ENCODE measurements at regions not wholly inside any gene's neighbourhood (a gene's known extent, or its start where the extent isn't known, plus 50 kb on each side); places are given as distances from the start of the nearest gene placed in this dataset.
A peak's percentile ranks its signal among the peaks of the same experiment; 100 is the strongest.

DNA sequence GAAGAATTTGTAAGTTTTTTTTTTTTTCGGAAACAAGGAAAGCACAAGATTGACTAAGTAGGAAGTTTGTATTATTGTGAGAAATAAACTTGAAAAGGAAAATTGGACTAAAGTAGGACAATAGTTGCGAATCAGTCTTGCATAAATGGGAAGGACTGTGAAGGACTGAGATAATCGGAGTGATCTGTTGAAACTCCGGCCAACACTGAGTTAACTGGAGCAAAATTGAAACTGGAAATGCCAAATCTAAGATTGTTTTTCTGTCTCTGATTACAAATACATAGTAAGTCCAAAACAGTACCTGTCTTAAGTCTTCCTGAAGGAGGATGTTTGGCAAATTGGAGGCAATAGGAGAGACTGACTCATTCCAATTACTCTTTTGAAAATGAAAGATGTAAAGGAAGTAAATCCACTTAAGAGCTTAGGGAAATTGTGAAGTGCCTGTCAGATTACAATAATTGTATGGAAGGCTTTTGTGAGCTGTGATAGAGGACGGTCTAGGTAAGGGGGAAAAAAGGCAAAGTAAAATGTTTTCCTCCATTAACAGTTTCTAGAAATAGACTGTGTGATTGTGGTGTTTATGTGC lies 204.9 kb upstream of the CYRIA start:
- TF ChIP-seq PAX5 (IDR thresholded peaks at IDR 0.05; ENCODE audit: insufficient read depth, low read length, severe bottlenecking) (no peak), POU2F2 (IDR thresholded peaks at IDR 0.05; ENCODE audit: low read depth, low read length) (no peak), POLR2A (IDR thresholded peaks at IDR 0.05; ENCODE audit: low read depth, low read length) (no peak), POLR2AphosphoS5 (IDR thresholded peaks at IDR 0.05; ENCODE audit: low read depth, low read length) (no peak), SPI1 (IDR thresholded peaks at IDR 0.05; ENCODE audit: low read depth, low read length) (no peak), TAF1 (IDR thresholded peaks at IDR 0.05; ENCODE audit: low read depth, low read length) (no peak)
- DNase-seq (ENCODE audit: insufficient read length, low spot score): no peak
- no peak for FAIRE-seq

DNA sequence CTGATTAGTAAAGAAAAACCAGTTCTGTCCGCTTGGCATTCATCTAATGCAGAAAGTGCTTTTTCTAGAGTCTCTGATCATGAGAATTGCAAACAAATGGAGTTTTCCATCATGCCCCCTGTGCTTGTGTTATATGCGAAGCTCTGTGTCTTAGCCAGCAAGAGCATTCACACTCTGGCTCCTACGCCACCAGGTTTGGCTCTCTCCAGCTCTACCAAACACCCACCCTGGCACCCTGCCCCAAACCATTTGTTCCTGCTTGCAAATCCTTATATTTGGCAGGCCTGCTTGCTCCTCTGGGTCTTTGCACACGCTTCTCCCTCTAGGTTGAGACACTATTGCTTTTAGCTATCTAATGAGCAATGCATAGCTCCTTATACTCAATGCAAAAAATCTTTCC lies 204.1 kb upstream of the CYRIA start:
- FAIRE-seq (no peak), DNase-seq (ENCODE audit: insufficient read length, low spot score) (no peak)
- TF ChIP-seq PAX5 (IDR thresholded peaks at IDR 0.05; ENCODE audit: insufficient read depth, low read length, severe bottlenecking) (no peak), POLR2A (IDR thresholded peaks at IDR 0.05; ENCODE audit: low read depth, low read length) (no peak), TAF1 (IDR thresholded peaks at IDR 0.05; ENCODE audit: low read depth, low read length) (no peak), SPI1 (IDR thresholded peaks at IDR 0.05; ENCODE audit: low read depth, low read length) (no peak), POLR2AphosphoS5 (IDR thresholded peaks at IDR 0.05; ENCODE audit: low read depth, low read length) (no peak), POU2F2 (IDR thresholded peaks at IDR 0.05; ENCODE audit: low read depth, low read length) (no peak)

DNA sequence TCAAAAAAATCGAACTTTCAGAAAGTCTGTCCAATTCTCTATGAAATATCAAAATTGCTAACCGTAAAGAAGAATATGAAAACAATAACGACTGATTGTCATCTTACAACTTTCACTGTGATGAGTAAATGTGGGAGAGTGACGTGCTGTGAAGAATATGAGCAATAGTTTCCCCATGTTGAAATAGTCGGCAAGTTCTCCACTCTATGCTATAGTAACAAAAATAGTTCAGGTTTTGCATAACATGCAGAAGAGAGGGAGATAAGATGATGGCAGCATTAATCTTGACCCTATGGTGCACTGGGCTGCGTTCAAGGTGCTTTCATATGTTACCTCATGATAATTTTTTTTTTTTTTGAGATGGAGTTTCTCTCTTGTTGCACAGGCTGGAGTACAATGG lies 196.8 kb upstream of the CYRIA start:
- DNase-seq (ENCODE audit: insufficient read length, low spot score): no peak
- no peak for TF ChIP-seq PAX5 (IDR thresholded peaks at IDR 0.05; ENCODE audit: insufficient read depth, low read length, severe bottlenecking)
- TF ChIP-seq SPI1 (IDR thresholded peaks at IDR 0.05; ENCODE audit: low read depth, low read length): no peak
- no peak for FAIRE-seq

DNA sequence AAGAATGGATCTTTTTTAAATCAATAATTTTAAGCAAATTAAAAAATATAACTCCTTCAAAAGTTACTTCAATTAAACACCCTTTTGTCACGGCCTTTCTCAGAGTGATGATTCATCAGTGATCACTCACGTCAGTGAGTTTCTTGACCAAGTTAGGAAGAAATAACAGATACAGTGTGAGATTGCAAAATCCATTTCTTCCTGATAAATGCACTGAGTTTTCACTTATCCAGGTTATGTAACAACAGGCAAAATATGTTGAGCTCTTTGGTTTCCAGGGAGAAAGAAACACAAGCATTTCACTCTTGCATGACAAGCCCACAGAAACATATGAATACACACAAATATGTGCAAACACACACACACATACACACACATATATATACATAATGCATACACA lies 195.9 kb upstream of the CYRIA start:
- TF ChIP-seq PAX5 (IDR thresholded peaks at IDR 0.05; ENCODE audit: insufficient read depth, low read length, severe bottlenecking): no peak
- TF ChIP-seq TAF1 (IDR thresholded peaks at IDR 0.05; ENCODE audit: low read depth, low read length): no peak
- DNase-seq (ENCODE audit: insufficient read length, low spot score) (no peak), FAIRE-seq (no peak)

DNA sequence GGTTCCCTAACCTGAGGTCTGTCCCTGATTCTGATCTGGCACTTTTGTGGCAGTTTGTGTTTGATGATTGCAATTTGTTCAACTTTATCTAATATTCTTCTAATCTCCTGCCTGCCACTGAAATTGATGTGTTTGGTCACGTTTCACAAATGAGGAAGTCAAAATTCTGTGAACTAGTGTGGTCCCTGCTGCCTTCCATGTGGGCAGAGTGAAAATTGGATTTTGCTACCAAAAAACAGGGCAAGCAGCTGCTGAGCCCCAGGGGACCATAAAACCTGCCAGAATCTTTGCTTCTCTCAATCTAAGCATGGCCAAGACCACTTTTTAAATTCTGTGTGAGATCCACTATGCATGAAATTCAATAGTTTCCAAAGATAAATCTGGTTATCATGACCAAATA lies 195.5 kb upstream of the CYRIA start:
- FAIRE-seq: no peak
- TF ChIP-seq SPI1 (IDR thresholded peaks at IDR 0.05; ENCODE audit: low read depth, low read length) (peak; percentile 7; the same call in 1 of the 2 replicates), TAF1 (IDR thresholded peaks at IDR 0.05; ENCODE audit: low read depth, low read length) (no peak)
- no peak for DNase-seq (ENCODE audit: insufficient read length, low spot score)

DNA sequence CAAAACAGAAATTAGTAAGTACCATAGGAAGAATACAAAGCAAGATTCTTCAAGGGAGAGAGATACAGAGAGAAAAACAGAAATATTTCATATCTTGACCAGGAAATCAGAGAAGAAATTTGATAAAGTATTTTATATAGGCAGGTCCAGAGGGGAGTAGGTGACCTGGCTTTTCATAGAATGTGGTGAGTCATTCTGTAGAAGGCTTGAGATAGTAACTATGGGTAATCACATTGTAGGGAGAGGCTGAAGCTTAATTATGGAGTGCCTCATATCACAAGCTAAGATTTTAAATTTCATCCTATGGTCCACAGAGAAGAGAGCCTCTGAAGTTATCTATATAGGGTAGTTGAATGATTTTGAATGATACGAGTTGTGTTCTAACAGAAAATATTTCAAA lies 195.0 kb upstream of the CYRIA start:
- DNase-seq (ENCODE audit: insufficient read length, low spot score): no peak
- TF ChIP-seq POLR2AphosphoS5 (IDR thresholded peaks at IDR 0.05; ENCODE audit: low read depth, low read length) (no peak), POU2F2 (IDR thresholded peaks at IDR 0.05; ENCODE audit: low read depth, low read length) (no peak), PAX5 (IDR thresholded peaks at IDR 0.05; ENCODE audit: insufficient read depth, low read length, severe bottlenecking) (no peak), TAF1 (IDR thresholded peaks at IDR 0.05; ENCODE audit: low read depth, low read length) (no peak), SPI1 (IDR thresholded peaks at IDR 0.05; ENCODE audit: low read depth, low read length) (no peak), POLR2A (IDR thresholded peaks at IDR 0.05; ENCODE audit: low read depth, low read length) (no peak)
- FAIRE-seq: no peak

DNA sequence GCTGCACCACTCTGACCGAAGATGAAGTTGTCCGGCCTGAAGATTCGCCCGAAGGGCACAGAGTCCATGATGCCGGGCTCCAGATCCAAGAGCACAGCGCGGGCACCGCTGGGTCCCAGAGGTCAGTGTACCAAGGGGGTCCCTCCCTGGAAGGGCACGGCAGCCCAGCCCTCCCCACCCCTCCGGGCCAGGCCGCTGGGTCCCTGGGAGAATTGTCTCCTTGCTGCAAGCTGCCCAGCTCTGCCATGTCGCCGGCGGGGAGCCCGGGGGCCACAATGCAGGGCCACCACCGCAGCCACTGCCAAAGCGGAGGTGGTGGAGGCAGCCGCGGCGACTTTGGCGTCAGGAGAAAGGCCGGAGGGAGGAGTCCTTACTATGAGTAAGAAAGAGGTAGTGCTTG lies 189.5 kb upstream of the CYRIA start:
- no peak for DNase-seq (ENCODE audit: insufficient read length, low spot score)
- no peak for FAIRE-seq
- TF ChIP-seq POLR2AphosphoS5 (IDR thresholded peaks at IDR 0.05; ENCODE audit: low read depth, low read length) (no peak), SPI1 (IDR thresholded peaks at IDR 0.05; ENCODE audit: low read depth, low read length) (no peak)

DNA sequence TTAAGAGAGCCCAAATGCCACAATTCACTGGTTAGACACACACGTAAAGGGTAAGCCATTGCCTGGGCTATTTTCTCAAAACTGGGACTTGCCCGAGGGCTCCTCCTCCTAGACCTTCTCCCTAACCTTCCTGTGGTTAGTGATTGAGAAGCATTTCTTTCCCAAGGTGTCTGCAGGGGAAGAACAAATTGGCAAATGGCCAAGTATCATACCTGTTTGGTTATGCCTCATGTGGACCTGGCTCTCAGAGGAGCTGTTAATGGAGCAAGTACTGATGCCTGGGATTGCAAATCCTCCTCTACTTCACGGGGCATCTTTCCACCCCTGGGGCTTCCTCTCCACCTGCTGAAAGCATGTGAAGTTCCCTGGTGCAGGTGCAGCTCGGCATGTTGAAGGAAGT lies 187.5 kb upstream of the CYRIA start:
- DNase-seq (ENCODE audit: insufficient read length, low spot score) (no peak), FAIRE-seq (no peak)
- TF ChIP-seq POLR2A (IDR thresholded peaks at IDR 0.05; ENCODE audit: low read depth, low read length) (no peak), PAX5 (IDR thresholded peaks at IDR 0.05; ENCODE audit: insufficient read depth, low read length, severe bottlenecking) (no peak), SPI1 (IDR thresholded peaks at IDR 0.05; ENCODE audit: low read depth, low read length) (no peak), POU2F2 (IDR thresholded peaks at IDR 0.05; ENCODE audit: low read depth, low read length) (no peak), TAF1 (IDR thresholded peaks at IDR 0.05; ENCODE audit: low read depth, low read length) (no peak), POLR2AphosphoS5 (IDR thresholded peaks at IDR 0.05; ENCODE audit: low read depth, low read length) (no peak)

DNA sequence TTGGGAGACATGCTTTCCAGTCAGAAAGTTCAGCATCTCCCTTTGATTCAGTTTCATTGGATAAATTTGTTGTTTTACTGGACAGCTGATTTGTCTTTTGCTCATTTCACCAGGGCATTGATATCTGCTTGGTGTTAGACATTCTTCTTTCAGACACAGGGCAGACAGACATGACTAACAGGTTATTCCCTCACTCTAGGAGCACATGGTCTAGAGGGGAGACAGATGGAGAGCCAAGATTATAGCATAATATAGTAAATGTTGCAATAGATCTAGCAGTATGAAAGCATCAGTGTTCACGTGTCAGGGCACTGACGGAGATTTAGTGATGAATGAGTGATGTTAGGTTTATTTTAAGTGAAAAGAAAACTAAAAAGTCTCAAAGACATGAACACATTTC lies 187.0 kb upstream of the CYRIA start:
- DNase-seq (ENCODE audit: insufficient read length, low spot score) (no peak), FAIRE-seq (no peak)
- TF ChIP-seq PAX5 (IDR thresholded peaks at IDR 0.05; ENCODE audit: insufficient read depth, low read length, severe bottlenecking) (no peak), POU2F2 (IDR thresholded peaks at IDR 0.05; ENCODE audit: low read depth, low read length) (no peak), POLR2A (IDR thresholded peaks at IDR 0.05; ENCODE audit: low read depth, low read length) (no peak), SPI1 (IDR thresholded peaks at IDR 0.05; ENCODE audit: low read depth, low read length) (no peak), POLR2AphosphoS5 (IDR thresholded peaks at IDR 0.05; ENCODE audit: low read depth, low read length) (no peak), TAF1 (IDR thresholded peaks at IDR 0.05; ENCODE audit: low read depth, low read length) (no peak)

DNA sequence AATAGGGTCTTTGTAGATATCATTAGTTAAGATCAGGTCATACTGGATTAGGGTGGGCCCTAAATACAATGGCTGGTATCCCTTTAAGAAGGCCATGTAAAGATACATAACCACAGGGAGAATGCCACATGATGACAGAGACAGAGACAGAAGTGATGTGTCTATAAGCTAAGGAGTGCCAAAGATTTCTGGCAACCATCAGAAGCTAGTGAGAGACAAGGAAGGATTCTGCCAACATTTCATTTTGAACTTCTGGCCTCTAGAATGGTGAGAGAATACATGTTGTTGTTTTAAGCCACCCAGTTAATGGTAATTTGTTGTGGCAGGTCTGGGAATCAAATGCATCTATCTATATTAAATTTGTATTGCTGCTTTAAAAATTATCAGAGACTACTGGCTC lies 185.5 kb upstream of the CYRIA start:
- DNase-seq (ENCODE audit: insufficient read length, low spot score): no peak
- FAIRE-seq: no peak
- TF ChIP-seq POLR2AphosphoS5 (IDR thresholded peaks at IDR 0.05; ENCODE audit: low read depth, low read length): no peak
- TF ChIP-seq PAX5 (IDR thresholded peaks at IDR 0.05; ENCODE audit: insufficient read depth, low read length, severe bottlenecking): no peak
- TF ChIP-seq TAF1 (IDR thresholded peaks at IDR 0.05; ENCODE audit: low read depth, low read length): no peak
- TF ChIP-seq SPI1 (IDR thresholded peaks at IDR 0.05; ENCODE audit: low read depth, low read length): no peak
- TF ChIP-seq POU2F2 (IDR thresholded peaks at IDR 0.05; ENCODE audit: low read depth, low read length): no peak
- TF ChIP-seq POLR2A (IDR thresholded peaks at IDR 0.05; ENCODE audit: low read depth, low read length): no peak
